H9 (cell line): ENCODE measurements at regions not wholly inside any gene's neighbourhood (a gene's known extent, or its start where the extent isn't known, plus 50 kb on each side); places are given as distances from the start of the nearest gene placed in this dataset.

Experiments
- DNase-seq: peaks from one replicate; pipeline ENCODE4 v3.0.0-alpha.2; 2017
- H2AFZ ChIP-seq: one replicate; pipeline ENCODE4 v1.6.1; 2013; ENCODE audit warnings: mild to moderate bottlenecking, low read length, control low read depth, moderate library complexity
- H2AK5ac ChIP-seq: 2 replicates; pipeline ENCODE4 v1.6.1; 2013; ENCODE audit warnings: low read length, control low read depth, mixed read lengths; ENCODE audit not compliant: insufficient read length
- H2BK120ac ChIP-seq: one replicate; pipeline ENCODE4 v1.6.1; 2013; ENCODE audit warnings: low read depth, mild to moderate bottlenecking, low read length, control low read depth, inconsistent platforms; ENCODE audit not compliant: poor library complexity, severe bottlenecking
- H2BK12ac ChIP-seq: 2 replicates; pipeline ENCODE4 v1.6.1; 2013; ENCODE audit warnings: low read length, control low read depth, mixed read lengths, low read depth; ENCODE audit not compliant: insufficient read length
- H2BK15ac ChIP-seq: 2 replicates; pipeline ENCODE4 v1.6.1; 2013; ENCODE audit warnings: low read depth, low read length, control low read depth
- H2BK20ac ChIP-seq: one replicate; pipeline ENCODE4 v1.6.1; 2013; ENCODE audit warnings: low read depth, mild to moderate bottlenecking, low read length, control low read depth, inconsistent platforms; ENCODE audit not compliant: poor library complexity, severe bottlenecking
- H2BK5ac ChIP-seq: 2 replicates; pipeline ENCODE4 v1.6.1; 2013; ENCODE audit warnings: low read length, control low read depth, mixed read lengths; ENCODE audit not compliant: insufficient read length
- H3K14ac ChIP-seq: 2 replicates; pipeline ENCODE4 v1.6.1; 2013; ENCODE audit warnings: low read length, control low read depth; ENCODE audit not compliant: insufficient read depth
- H3K18ac ChIP-seq: 2 replicates; pipeline ENCODE4 v1.6.1; 2013; ENCODE audit warnings: low read depth, mild to moderate bottlenecking, mixed read lengths, low read length, control low read depth; ENCODE audit not compliant: insufficient read length
- H3K23ac ChIP-seq: 2 replicates; pipeline ENCODE4 v1.6.1; 2013; ENCODE audit warnings: low read length, control low read depth, mixed read lengths, low read depth; ENCODE audit not compliant: insufficient read length
- H3K23me2 ChIP-seq: 2 replicates; pipeline ENCODE4 v1.6.1; 2013; ENCODE audit warnings: low read depth, mild to moderate bottlenecking, mixed read lengths, low read length, control low read depth; ENCODE audit not compliant: insufficient read length, poor library complexity, severe bottlenecking
- H3K27ac ChIP-seq: 2 replicates; pipeline ENCODE4 v1.5.1; 2013; ENCODE audit warnings: low read length, control low read depth, mixed read lengths, low read depth; ENCODE audit not compliant: insufficient read length
- H3K27me3 ChIP-seq: 2 replicates; pipeline ENCODE4 v1.6.1; 2013; ENCODE audit warnings: low read length, control low read depth, inconsistent platforms; ENCODE audit not compliant: insufficient read depth
- H3K4ac ChIP-seq: 2 replicates; pipeline ENCODE4 v1.6.1; 2013; ENCODE audit warnings: low read depth, mild to moderate bottlenecking, control low read depth, inconsistent platforms, low read length, moderate library complexity
- H3K4me1 ChIP-seq: 2 replicates; pipeline ENCODE4 v1.6.1; 2013; ENCODE audit warnings: low read length, control low read depth, inconsistent platforms; ENCODE audit not compliant: insufficient read depth
- H3K4me2 ChIP-seq: 2 replicates; pipeline ENCODE4 v1.6.1; 2013; ENCODE audit warnings: low read length, control low read depth, mixed read lengths; ENCODE audit not compliant: insufficient read length, insufficient read depth
- H3K56ac ChIP-seq: 2 replicates; pipeline ENCODE4 v1.6.1; 2013; ENCODE audit warnings: low read depth, mild to moderate bottlenecking, mixed read lengths, low read length, control low read depth; ENCODE audit not compliant: insufficient read length
- H3K79me1 ChIP-seq: 2 replicates; pipeline ENCODE4 v1.6.1; 2013; ENCODE audit warnings: low read depth, mild to moderate bottlenecking, moderate library complexity, low read length, control low read depth, inconsistent platforms; ENCODE audit not compliant: insufficient read depth, poor library complexity, severe bottlenecking
- H3K79me2 ChIP-seq: 2 replicates; pipeline ENCODE4 v1.6.1; 2013; ENCODE audit warnings: low read length, control low read depth, inconsistent platforms; ENCODE audit not compliant: insufficient read depth
- H3K9ac ChIP-seq: 2 replicates; pipeline ENCODE4 v1.6.1; 2013; ENCODE audit warnings: low read length, control low read depth, mixed read lengths; ENCODE audit not compliant: insufficient read length; ENCODE audit errors: extremely low read depth
- H3K9me3 ChIP-seq: one replicate; pipeline ENCODE4 v1.6.1; 2013; ENCODE audit warnings: low read depth, low read length, inconsistent platforms; ENCODE audit not compliant: control insufficient read depth
- H3T11ph ChIP-seq: one replicate; pipeline ENCODE4 v1.6.1; 2013; ENCODE audit warnings: mild to moderate bottlenecking, low read length, control low read depth, inconsistent platforms
- H4K20me1 ChIP-seq: one replicate; pipeline ENCODE4 v1.6.1; 2013; ENCODE audit not compliant: control insufficient read depth, insufficient read length, insufficient read depth
- H4K5ac ChIP-seq: 2 replicates; pipeline ENCODE4 v1.6.1; 2013; ENCODE audit warnings: low read depth, mild to moderate bottlenecking, mixed read lengths, low read length, control low read depth; ENCODE audit not compliant: insufficient read length
- H4K8ac ChIP-seq: replicated peaks from 2 replicates; pipeline ENCODE4 v1.6.1; 2013; ENCODE audit warnings: low read length, control low read depth, mixed read lengths, low read depth; ENCODE audit not compliant: insufficient read length
- H4K91ac ChIP-seq: 2 replicates; pipeline ENCODE4 v1.6.1; 2013; ENCODE audit warnings: low read depth, mild to moderate bottlenecking, moderate library complexity, mixed read lengths, low read length, control low read depth; ENCODE audit not compliant: insufficient read length
- H3K27ac Mint-ChIP-seq, 3 experiments: 2 replicates in 2 of 3; 3 replicates in 1 of 3; pipeline ENCODE4 v1.8.0; 2020 to 2021; ENCODE audit warnings: mixed read lengths in 3 of 3, mild to moderate bottlenecking in 1 of 3, moderate library complexity in 1 of 3
- H3K27me3 Mint-ChIP-seq: 2 replicates; pipeline ENCODE4 v1.8.0; 2021; ENCODE audit warnings: low read depth, mild to moderate bottlenecking, moderate library complexity, mixed read lengths
- H3K36me3 Mint-ChIP-seq, 3 experiments: 2 replicates in 2 of 3; 3 replicates in 1 of 3; pipeline ENCODE4 v1.8.0; 2020 to 2021; ENCODE audit warnings: low read depth in 3 of 3, mixed read lengths in 3 of 3; ENCODE audit not compliant: insufficient read depth in 1 of 3
- H3K4me1 Mint-ChIP-seq, 2 experiments: 2 replicates each; pipeline ENCODE4 v1.8.0; 2020; ENCODE audit warnings: mixed read lengths in 2 of 2
- H3K4me3 Mint-ChIP-seq, 2 experiments: 2 replicates in 1 of 2; 3 replicates in 1 of 2; pipeline ENCODE4 v1.8.0; 2020 to 2021; ENCODE audit warnings: mild to moderate bottlenecking in 2 of 2, mixed read lengths in 2 of 2, moderate library complexity in 1 of 2
- H3K9me3 Mint-ChIP-seq, 2 experiments: 2 replicates in 1 of 2; 3 replicates in 1 of 2; pipeline ENCODE4 v1.8.0; 2020; ENCODE audit warnings: mild to moderate bottlenecking in 2 of 2, mixed read lengths in 2 of 2, moderate library complexity in 1 of 2
- CTCF ChIP-seq: fragments of 200-600 bp; sonication (generic); conservative IDR thresholded peaks from 3 replicates; pipeline ENCODE4 v1.8.0; 2021; ENCODE audit warnings: antibody characterized with exemption, mild to moderate bottlenecking
- WGBS: extraction: QIAGEN DNeasy Blood & Tissue Kit; methylation state at CpG from one replicate; pipeline ENCODE4 v1.1.7; 2013; ENCODE audit warnings: missing lambda C conversion rate, low lambda C conversion rate, mixed read lengths; ENCODE audit not compliant: insufficient read length; ENCODE audit errors: extremely low coverage; 5-methylcytosine and 5-hydroxymethylcytosine counted together

GRCh38 chr14:101020834-101021370 lies 117.4 kb upstream of the RTL1 start:
- no peaks in the 10 kb centered on the region for H3K27me3 ChIP-seq
- no peak overlapping the region for H3K27ac ChIP-seq
- H3K36me3 Mint-ChIP-seq: peaks cover 7 to 15% (median 7%) of the 10 kb centered on the region in 3 experiments; a peak in 5 of 7 replicates
- peaks cover 7% of the 10 kb centered on the region in 2 experiments for H3K4me1 Mint-ChIP-seq
- no CpG with 5 or more reads among the region's 7 CpGs for WGBS
- H3K4ac ChIP-seq: no peak overlapping the region
- no peaks in the 10 kb centered on the region for H3K9me3 ChIP-seq
- no peak overlapping the region for H4K8ac ChIP-seq
- no peak overlapping the region for H2BK20ac ChIP-seq
- no peak overlapping the region for H3K4me2 ChIP-seq
- no peaks in the 10 kb centered on the region for H3K79me2 ChIP-seq
- H3K23ac ChIP-seq: no peak overlapping the region
- no peak overlapping the region; a peak in 1 of 7 replicates for H3K27ac Mint-ChIP-seq
- no peaks in the 10 kb centered on the region for H3K4me1 ChIP-seq
- no peak overlapping the region for H3K14ac ChIP-seq
- peaks cover 28% of the 10 kb centered on the region for H3K27me3 Mint-ChIP-seq
- no peak overlapping the region for H3T11ph ChIP-seq
- H2BK15ac ChIP-seq: no peak overlapping the region
- no peak for TF ChIP-seq CTCF
- no peak overlapping the region for H2BK120ac ChIP-seq
- no peak overlapping the region for H3K4me3 Mint-ChIP-seq
- H3K23me2 ChIP-seq: no peaks in the 10 kb centered on the region
- no peak overlapping the region for H3K56ac ChIP-seq
- peaks cover 25 to 41% of the 10 kb centered on the region in 2 experiments; a peak in 4 of 5 replicates for H3K9me3 Mint-ChIP-seq
- H4K91ac ChIP-seq: no peak overlapping the region
- H4K20me1 ChIP-seq: no peaks in the 10 kb centered on the region
- no peak overlapping the region for H2BK12ac ChIP-seq
- H4K5ac ChIP-seq: no peak overlapping the region
- H3K79me1 ChIP-seq: no peaks in the 10 kb centered on the region
- no peak overlapping the region for H2AK5ac ChIP-seq
- H3K18ac ChIP-seq: no peak overlapping the region
- H2AFZ ChIP-seq: no peak overlapping the region
- DNase-seq: no peak
- H2BK5ac ChIP-seq: no peak overlapping the region
- H3K9ac ChIP-seq: no peak overlapping the region
